ENCODE measurements at regions not wholly inside any gene's neighbourhood (a gene's known extent, or its start where the extent isn't known, plus 50 kb on each side); places are given as distances from the start of the nearest gene placed in this dataset.

- no peak for TF ChIP-seq CTCF (conservative IDR thresholded peaks at IDR 0.05)
- H3K27ac ChIP-seq, result peak overlapping the region; percentile 74
These were observed 507.2 kb upstream of the LARGE1 start for GRCh38 chr22:34427436-34427835.

- TF ChIP-seq CTCF (conservative IDR thresholded peaks at IDR 0.05), result no peak
- H3K27ac ChIP-seq, result peak overlapping the region; percentile 74
These were observed 507.6 kb upstream of the LARGE1 start for GRCh38 chr22:34427841-34428240.

- TF ChIP-seq CTCF (conservative IDR thresholded peaks at IDR 0.05), result no peak
- no peak overlapping the region for H3K27ac ChIP-seq
These were observed 509.0 kb upstream of the LARGE1 start for GRCh38 chr22:34429314-34429713.

- no peak for TF ChIP-seq CTCF (conservative IDR thresholded peaks at IDR 0.05)
- no peak overlapping the region for H3K27ac ChIP-seq
These were observed 510.1 kb upstream of the LARGE1 start for GRCh38 chr22:34430386-34430785.

- no peak for TF ChIP-seq CTCF (conservative IDR thresholded peaks at IDR 0.05)
These were observed 514.1 kb upstream of the LARGE1 start for GRCh38 chr22:34434371-34434770.

GRCh38 chr22:34437140-34437539 lies 516.9 kb upstream of the LARGE1 start:
- TF ChIP-seq CTCF (conservative IDR thresholded peaks at IDR 0.05), result no peak
- no peak overlapping the region for H3K27ac ChIP-seq

More at GRCh38 chr22:34434371-34434770, 514.1 kb upstream of the LARGE1 start:
- no peak overlapping the region for H3K27ac ChIP-seq

GRCh38 chr22:34454598-34454997 lies 534.3 kb upstream of the LARGE1 start:
- no peak overlapping the region for H3K27ac ChIP-seq
- TF ChIP-seq CTCF (conservative IDR thresholded peaks at IDR 0.05), result no peak

- no peak for TF ChIP-seq CTCF (conservative IDR thresholded peaks at IDR 0.05)
- no peak overlapping the region for H3K27ac ChIP-seq
These were observed 542.5 kb upstream of the LARGE1 start for GRCh38 chr22:34462795-34463194.
